Pons (tissue), 1 donor: ENCODE measurements at regions not wholly inside any gene's neighbourhood (a gene's known extent, or its start where the extent isn't known, plus 50 kb on each side); places are given as distances from the start of the nearest gene placed in this dataset.

Source experiments
- DNase-seq: peaks from one replicate; pipeline ENCODE4 v3.0.0-alpha.2; 2016; ENCODE audit warnings: low spot score

GRCh38 chr6:67663105-67663895 lies 971.8 kb upstream of the ADGRB3 start:
- DNase-seq: no peak

- no peak for DNase-seq
Observed at GRCh38 chr6:67653561-67653960, 981.5 kb upstream of the ADGRB3 start.

GRCh38 chr6:67646550-67646949 lies 988.5 kb upstream of the ADGRB3 start:
- DNase-seq: no peak

- no peak for DNase-seq
Observed at GRCh38 chr6:67643281-67643680, 991.8 kb upstream of the ADGRB3 start.

GRCh38 chr6:67642582-67642981 lies 992.5 kb upstream of the ADGRB3 start:
- DNase-seq: no peak

GRCh38 chr6:67640484-67640883 lies 994.6 kb upstream of the ADGRB3 start:
- DNase-seq: no peak

- no peak for DNase-seq
Observed at GRCh38 chr6:67639161-67639560, 995.9 kb upstream of the ADGRB3 start.

GRCh38 chr6:67634199-67634598 lies 1000.9 kb upstream of the ADGRB3 start:
- no peak for DNase-seq

GRCh38 chr6:67633058-67633457 lies 1002.0 kb upstream of the ADGRB3 start:
- no peak for DNase-seq

- peak; percentile 4 for DNase-seq
Observed at GRCh38 chr6:67630146-67630545, 1004.9 kb upstream of the ADGRB3 start.

GRCh38 chr6:67629258-67629657 lies 1005.8 kb upstream of the ADGRB3 start:
- no peak for DNase-seq

- no peak for DNase-seq
Observed at GRCh38 chr6:67615796-67616195, 1019.3 kb upstream of the ADGRB3 start.

- DNase-seq: no peak
Observed at GRCh38 chr6:67608099-67608749, 1026.9 kb upstream of the ADGRB3 start.

- DNase-seq: no peak
Observed at GRCh38 chr6:67606906-67607828, 1027.9 kb upstream of the ADGRB3 start.

GRCh38 chr6:67594366-67594765 lies 1040.7 kb upstream of the ADGRB3 start:
- no peak for DNase-seq

- DNase-seq: no peak
Observed at GRCh38 chr6:67593247-67593646, 1041.8 kb upstream of the ADGRB3 start.

- DNase-seq: no peak
Observed at GRCh38 chr6:67591910-67592309, 1043.2 kb upstream of the ADGRB3 start.

GRCh38 chr6:67567842-67568241 lies 1067.2 kb upstream of the ADGRB3 start:
- DNase-seq: no peak

- no peak for DNase-seq
Observed at GRCh38 chr6:67563671-67564070, 1071.4 kb upstream of the ADGRB3 start.

- DNase-seq: no peak
Observed at GRCh38 chr6:67560068-67560467, 1075.0 kb upstream of the ADGRB3 start.

GRCh38 chr6:67558985-67559384 lies 1076.1 kb upstream of the ADGRB3 start:
- DNase-seq: no peak

GRCh38 chr6:67544851-67545452 lies 1090.1 kb upstream of the ADGRB3 start:
- no peak for DNase-seq
